ENCODE measurements at regions not wholly inside any gene's neighbourhood (a gene's known extent, or its start where the extent isn't known, plus 50 kb on each side); places are given as distances from the start of the nearest gene placed in this dataset.

DNA sequence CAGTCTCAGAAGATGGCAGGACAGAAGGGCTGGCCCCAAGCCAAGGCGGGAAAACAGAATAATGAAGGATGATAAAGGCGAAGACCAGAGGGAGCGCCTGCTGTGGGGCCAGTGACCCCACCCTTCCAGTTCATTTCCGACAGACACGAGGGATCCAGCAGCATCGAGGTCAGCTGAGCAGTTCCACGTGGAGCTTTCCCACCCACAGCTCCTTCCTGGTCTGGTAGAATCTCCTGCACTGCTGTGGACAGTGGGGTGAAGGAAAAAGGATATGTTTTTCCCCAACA lies 265.9 kb upstream of the VLDLR start:
- Histone ChIP-seq H3K9me2 (replicated peaks; ENCODE audit: low read depth, low read length) (no peaks in the 10 kb centered on the region), H3K9me3 (ENCODE audit: insufficient read depth, low read depth, low read length) (no peaks in the 10 kb centered on the region), H3K79me2 (ENCODE audit: insufficient read depth, low read length) (no peaks in the 10 kb centered on the region), H3K36me3 (ENCODE audit: insufficient read depth, low read length) (no peaks in the 10 kb centered on the region), H3F3A (ENCODE audit: low read depth) (no peaks in the 10 kb centered on the region), H2AFZ (ENCODE audit: low read length) (no peak overlapping the region), H3K9ac (ENCODE audit: low read depth, low read length, poor library complexity, severe bottlenecking) (no peak overlapping the region), H3K27me3 (ENCODE audit: insufficient read depth, low read length, poor library complexity, severe bottlenecking) (no peaks in the 10 kb centered on the region), H3K4me2 (ENCODE audit: low read depth, low read length, poor library complexity, severe bottlenecking) (no peak overlapping the region), H4K20me1 (ENCODE audit: insufficient read depth, low read length, poor library complexity, severe bottlenecking) (no peaks in the 10 kb centered on the region), H3K4me1 (ENCODE audit: insufficient read depth, low read length, poor library complexity, severe bottlenecking) (no peaks in the 10 kb centered on the region), H3K4me3 (ENCODE audit: low read length, poor library complexity, severe bottlenecking) (no peak overlapping the region)
- TF ChIP-seq, protein P1, sequence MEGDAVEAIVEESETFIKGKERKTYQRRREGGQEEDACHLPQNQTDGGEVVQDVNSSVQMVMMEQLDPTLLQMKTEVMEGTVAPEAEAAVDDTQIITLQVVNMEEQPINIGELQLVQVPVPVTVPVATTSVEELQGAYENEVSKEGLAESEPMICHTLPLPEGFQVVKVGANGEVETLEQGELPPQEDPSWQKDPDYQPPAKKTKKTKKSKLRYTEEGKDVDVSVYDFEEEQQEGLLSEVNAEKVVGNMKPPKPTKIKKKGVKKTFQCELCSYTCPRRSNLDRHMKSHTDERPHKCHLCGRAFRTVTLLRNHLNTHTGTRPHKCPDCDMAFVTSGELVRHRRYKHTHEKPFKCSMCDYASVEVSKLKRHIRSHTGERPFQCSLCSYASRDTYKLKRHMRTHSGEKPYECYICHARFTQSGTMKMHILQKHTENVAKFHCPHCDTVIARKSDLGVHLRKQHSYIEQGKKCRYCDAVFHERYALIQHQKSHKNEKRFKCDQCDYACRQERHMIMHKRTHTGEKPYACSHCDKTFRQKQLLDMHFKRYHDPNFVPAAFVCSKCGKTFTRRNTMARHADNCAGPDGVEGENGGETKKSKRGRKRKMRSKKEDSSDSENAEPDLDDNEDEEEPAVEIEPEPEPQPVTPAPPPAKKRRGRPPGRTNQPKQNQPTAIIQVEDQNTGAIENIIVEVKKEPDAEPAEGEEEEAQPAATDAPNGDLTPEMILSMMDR (conservative IDR thresholded peaks at IDR 0.05; ENCODE audit: low read length): no peak
- no peak for TF ChIP-seq EZH2phosphoT487 (IDR thresholded peaks at IDR 0.05; ENCODE audit: borderline replicate concordance)

- Histone ChIP-seq H3K9ac (ENCODE audit: low read depth, low read length, poor library complexity, severe bottlenecking) (no peak overlapping the region), H3K79me2 (ENCODE audit: insufficient read depth, low read length) (no peaks in the 10 kb centered on the region), H3K27me3 (ENCODE audit: insufficient read depth, low read length, poor library complexity, severe bottlenecking) (no peaks in the 10 kb centered on the region), H3K9me2 (replicated peaks; ENCODE audit: low read depth, low read length) (no peaks in the 10 kb centered on the region), H3K4me2 (ENCODE audit: low read depth, low read length, poor library complexity, severe bottlenecking) (no peak overlapping the region), H3K36me3 (ENCODE audit: insufficient read depth, low read length) (no peaks in the 10 kb centered on the region), H2AFZ (ENCODE audit: low read length) (no peak overlapping the region), H3K9me3 (ENCODE audit: insufficient read depth, low read depth, low read length) (no peaks in the 10 kb centered on the region), H3K4me3 (ENCODE audit: low read length, poor library complexity, severe bottlenecking) (no peak overlapping the region), H3F3A (ENCODE audit: low read depth) (no peaks in the 10 kb centered on the region), H3K4me1 (ENCODE audit: insufficient read depth, low read length, poor library complexity, severe bottlenecking) (no peaks in the 10 kb centered on the region), H4K20me1 (ENCODE audit: insufficient read depth, low read length, poor library complexity, severe bottlenecking) (no peaks in the 10 kb centered on the region)
- TF ChIP-seq EZH2phosphoT487 (IDR thresholded peaks at IDR 0.05; ENCODE audit: borderline replicate concordance): no peak
- TF ChIP-seq, protein P1 (conservative IDR thresholded peaks at IDR 0.05; ENCODE audit: low read length): no peak
These were observed 265.4 kb upstream of the VLDLR start for GRCh38 chr9:2356041-2356790.

DNA sequence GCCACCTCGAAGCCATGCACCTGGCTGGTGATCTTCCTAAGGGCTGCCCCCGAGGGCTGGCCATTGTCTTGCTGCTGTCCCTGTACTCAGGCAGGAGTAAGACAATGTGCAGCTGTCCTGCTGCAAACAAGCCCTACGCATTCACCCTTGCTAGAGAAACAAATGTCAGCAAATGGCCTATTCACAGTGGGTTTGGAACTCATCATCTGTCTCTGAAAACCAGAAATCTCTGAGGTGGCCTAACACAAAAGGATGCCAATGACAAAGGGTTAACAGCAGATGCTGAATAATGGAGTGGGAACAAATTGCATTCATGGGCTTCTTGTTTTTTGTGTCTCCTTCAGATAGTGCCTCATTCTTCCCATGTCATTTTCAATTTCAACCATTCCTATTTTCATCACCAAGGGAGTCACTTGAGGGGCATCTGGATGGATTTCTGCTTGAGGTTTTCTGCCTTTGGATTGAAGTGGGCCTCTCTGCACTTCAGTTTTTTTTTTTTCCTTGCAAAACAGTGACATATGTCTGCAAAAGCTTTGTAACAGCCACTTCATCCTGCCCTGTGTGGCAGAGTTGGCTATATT lies 261.6 kb upstream of the VLDLR start:
- no peaks in the 10 kb centered on the region for H3F3A ChIP-seq (ENCODE audit: low read depth)
- no peaks in the 10 kb centered on the region for H3K9me2 ChIP-seq (replicated peaks; ENCODE audit: low read depth, low read length)
- no peak for TF ChIP-seq EZH2phosphoT487 (IDR thresholded peaks at IDR 0.05; ENCODE audit: borderline replicate concordance)
- TF ChIP-seq, protein P1 (conservative IDR thresholded peaks at IDR 0.05; ENCODE audit: low read length): no peak
- no peak overlapping the region for H3K4me2 ChIP-seq (ENCODE audit: low read depth, low read length, poor library complexity, severe bottlenecking)
- H3K4me3 ChIP-seq (ENCODE audit: low read length, poor library complexity, severe bottlenecking): no peak overlapping the region
- H3K9ac ChIP-seq (ENCODE audit: low read depth, low read length, poor library complexity, severe bottlenecking): no peak overlapping the region
- no peaks in the 10 kb centered on the region for H3K27me3 ChIP-seq (ENCODE audit: insufficient read depth, low read length, poor library complexity, severe bottlenecking)
- H3K36me3 ChIP-seq (ENCODE audit: insufficient read depth, low read length): no peaks in the 10 kb centered on the region
- H3K4me1 ChIP-seq (ENCODE audit: insufficient read depth, low read length, poor library complexity, severe bottlenecking): no peaks in the 10 kb centered on the region
- H3K9me3 ChIP-seq (ENCODE audit: insufficient read depth, low read depth, low read length): no peaks in the 10 kb centered on the region
- no peaks in the 10 kb centered on the region for H4K20me1 ChIP-seq (ENCODE audit: insufficient read depth, low read length, poor library complexity, severe bottlenecking)
- no peak overlapping the region for H2AFZ ChIP-seq (ENCODE audit: low read length)
- no peaks in the 10 kb centered on the region for H3K79me2 ChIP-seq (ENCODE audit: insufficient read depth, low read length)

Data from Loucy (cell line).